Brain microvascular endothelial cell (primary cell): ENCODE measurements at regions not wholly inside any gene's neighbourhood (a gene's known extent, or its start where the extent isn't known, plus 50 kb on each side); places are given as distances from the start of the nearest gene placed in this dataset.

Experiments used
- DNase-seq: peaks from one replicate; pipeline ENCODE4 v3.0.0-alpha.2; 2020
- H3K27ac ChIP-seq: fragments of 250-450 bp; sonication (Bioruptor Pico); 2 replicates; pipeline ENCODE4 v1.5.1; 2020; ENCODE audit warnings: mild to moderate bottlenecking, moderate library complexity
- H3K27me3 ChIP-seq: fragments of 250-450 bp; sonication (Bioruptor Pico); replicated peaks from 2 replicates; pipeline ENCODE4 v1.5.1; 2020; ENCODE audit warnings: mild to moderate bottlenecking
- H3K36me3 ChIP-seq: fragments of 250-450 bp; sonication (Bioruptor Pico); replicated peaks from 2 replicates; pipeline ENCODE4 v1.5.1; 2020; ENCODE audit warnings: mild to moderate bottlenecking
- H3K4me3 ChIP-seq: 2 replicates; pipeline ENCODE4 v1.5.1; 2011; ENCODE audit warnings: low read depth, mild to moderate bottlenecking, control low read depth, low read length, moderate library complexity
- in situ Hi-C: cut with HindIII; loops from 2 replicates; pipeline ENCODE4 v1.10.0; 2017; ENCODE audit warnings: low sequenced_read_pairs, low pct_ligation_motif_present
- TF ChIP-seq, protein P1 (sequence below): IDR thresholded peaks from 2 replicates; pipeline ENCODE4 v1.5.1; 2011; ENCODE audit warnings: low read depth, mild to moderate bottlenecking, moderate library complexity, low read length, control low read depth, inconsistent platforms; ENCODE audit errors: missing control alignments

DNA sequence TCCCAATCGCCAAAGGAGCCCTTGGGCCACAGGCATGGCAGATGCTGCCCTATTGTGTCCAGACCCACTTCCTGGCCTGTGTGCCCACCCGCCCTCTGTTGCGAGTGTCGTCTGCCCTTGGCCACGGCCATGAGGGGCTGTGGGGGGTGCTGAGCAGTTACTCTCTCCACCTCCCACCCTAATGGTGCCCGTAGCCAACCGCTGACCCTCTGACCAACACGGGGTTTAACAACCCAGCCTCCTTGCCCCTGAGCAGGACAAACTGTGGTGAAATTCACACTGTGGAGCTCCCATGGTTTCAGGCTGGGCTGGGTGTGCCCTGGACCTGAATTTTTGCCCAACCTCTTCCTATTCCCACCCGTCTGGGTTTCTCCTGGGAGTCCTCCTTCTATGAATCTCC lies 145.7 kb upstream of the HDAC4 start:
- Histone ChIP-seq H3K27ac (no peak overlapping the region), H3K36me3 (no peaks in the 10 kb centered on the region), H3K27me3 (no peaks in the 10 kb centered on the region), H3K4me3 (no peak overlapping the region)
- TF ChIP-seq, protein P1, sequence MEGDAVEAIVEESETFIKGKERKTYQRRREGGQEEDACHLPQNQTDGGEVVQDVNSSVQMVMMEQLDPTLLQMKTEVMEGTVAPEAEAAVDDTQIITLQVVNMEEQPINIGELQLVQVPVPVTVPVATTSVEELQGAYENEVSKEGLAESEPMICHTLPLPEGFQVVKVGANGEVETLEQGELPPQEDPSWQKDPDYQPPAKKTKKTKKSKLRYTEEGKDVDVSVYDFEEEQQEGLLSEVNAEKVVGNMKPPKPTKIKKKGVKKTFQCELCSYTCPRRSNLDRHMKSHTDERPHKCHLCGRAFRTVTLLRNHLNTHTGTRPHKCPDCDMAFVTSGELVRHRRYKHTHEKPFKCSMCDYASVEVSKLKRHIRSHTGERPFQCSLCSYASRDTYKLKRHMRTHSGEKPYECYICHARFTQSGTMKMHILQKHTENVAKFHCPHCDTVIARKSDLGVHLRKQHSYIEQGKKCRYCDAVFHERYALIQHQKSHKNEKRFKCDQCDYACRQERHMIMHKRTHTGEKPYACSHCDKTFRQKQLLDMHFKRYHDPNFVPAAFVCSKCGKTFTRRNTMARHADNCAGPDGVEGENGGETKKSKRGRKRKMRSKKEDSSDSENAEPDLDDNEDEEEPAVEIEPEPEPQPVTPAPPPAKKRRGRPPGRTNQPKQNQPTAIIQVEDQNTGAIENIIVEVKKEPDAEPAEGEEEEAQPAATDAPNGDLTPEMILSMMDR: no peak
- in situ Hi-C loops: no loop called here
- DNase-seq: no peak

DNA sequence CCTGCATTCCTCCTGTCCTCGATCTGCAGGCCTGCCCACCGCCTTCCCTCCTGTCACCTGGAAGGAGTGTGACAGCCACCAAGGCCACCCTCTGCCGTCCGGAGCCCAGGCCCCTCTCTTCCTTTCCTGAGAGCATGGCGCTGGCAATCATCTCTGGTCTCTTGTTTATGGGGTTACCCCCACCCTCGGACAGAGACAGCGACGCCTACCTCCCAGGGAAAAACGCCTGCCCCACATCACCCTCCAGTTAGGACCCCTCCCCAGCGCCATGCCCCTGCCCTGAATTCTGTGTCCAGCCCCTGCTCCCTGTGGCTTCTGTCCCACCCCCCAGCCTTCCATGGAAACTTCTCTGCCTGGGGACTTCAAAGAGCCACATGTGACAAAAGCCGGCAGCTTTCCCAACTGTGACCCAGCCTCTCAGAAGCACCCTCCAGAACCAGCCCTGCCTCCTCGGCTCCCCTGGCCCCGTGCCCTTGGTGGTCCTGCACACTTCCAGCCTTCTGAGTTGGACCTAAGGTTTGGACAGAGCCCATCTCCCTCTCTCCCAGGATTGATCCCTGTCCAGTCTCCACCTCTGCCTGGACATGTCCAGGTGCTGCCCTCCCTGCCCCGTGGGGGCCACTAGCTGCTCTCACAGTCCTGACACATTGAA lies 145.0 kb upstream of the HDAC4 start:
- no peak overlapping the region for H3K27ac ChIP-seq
- no peak overlapping the region for H3K4me3 ChIP-seq
- TF ChIP-seq, protein P1: no peak
- in situ Hi-C loops: no loop called here
- no peaks in the 10 kb centered on the region for H3K27me3 ChIP-seq
- DNase-seq: no peak
- H3K36me3 ChIP-seq: no peaks in the 10 kb centered on the region

- no peaks in the 10 kb centered on the region for H3K27me3 ChIP-seq
- no peak for DNase-seq
- in situ Hi-C loops: no loop called here
- H3K27ac ChIP-seq: no peak overlapping the region
- no peak overlapping the region for H3K4me3 ChIP-seq
- TF ChIP-seq, protein P1: no peak
- H3K36me3 ChIP-seq: no peaks in the 10 kb centered on the region
These were observed 144.2 kb upstream of the HDAC4 start for GRCh38 chr2:239544918-239545465.

DNA sequence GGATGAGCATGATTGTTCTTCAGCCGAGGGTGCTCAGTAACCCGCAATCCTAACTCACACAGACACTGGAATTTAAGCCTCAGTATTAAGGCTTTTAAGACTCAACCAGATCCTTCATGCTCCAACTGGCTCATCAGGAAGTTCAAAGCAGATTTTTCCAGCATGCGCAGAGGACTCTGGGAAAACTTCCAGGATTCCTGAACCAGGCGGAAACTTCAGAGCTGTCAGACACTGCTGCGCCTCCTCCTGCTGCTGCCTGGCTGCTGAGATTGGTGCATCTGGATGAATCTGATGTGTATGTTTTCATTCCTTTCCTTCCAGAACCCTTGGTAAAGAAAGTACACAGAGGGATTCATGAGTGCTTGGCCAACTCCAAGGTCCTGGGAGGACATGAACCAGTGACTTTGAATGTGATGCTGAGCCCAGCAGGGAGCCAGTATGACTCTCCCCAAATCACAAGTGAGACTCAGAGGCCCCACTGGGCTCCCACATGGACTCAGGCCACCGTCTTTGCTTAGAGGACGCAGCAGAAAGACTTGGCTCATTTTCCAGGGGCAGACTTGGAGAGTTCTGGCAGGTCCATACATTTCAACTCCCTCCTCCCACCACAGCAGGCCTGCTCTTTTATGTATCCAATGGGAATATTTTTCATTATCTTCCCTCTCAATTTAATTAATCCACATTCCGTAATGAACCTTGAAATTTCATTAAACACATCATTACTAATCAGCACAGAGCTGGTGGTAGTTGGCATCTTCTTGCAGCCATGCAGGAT lies 143.5 kb upstream of the HDAC4 start:
- in situ Hi-C loops: no loop called here
- H3K27ac ChIP-seq: no peak overlapping the region
- H3K4me3 ChIP-seq: no peak overlapping the region
- no peaks in the 10 kb centered on the region for H3K36me3 ChIP-seq
- H3K27me3 ChIP-seq: no peaks in the 10 kb centered on the region
- no peak for DNase-seq
- TF ChIP-seq, protein P1: no peak

DNA sequence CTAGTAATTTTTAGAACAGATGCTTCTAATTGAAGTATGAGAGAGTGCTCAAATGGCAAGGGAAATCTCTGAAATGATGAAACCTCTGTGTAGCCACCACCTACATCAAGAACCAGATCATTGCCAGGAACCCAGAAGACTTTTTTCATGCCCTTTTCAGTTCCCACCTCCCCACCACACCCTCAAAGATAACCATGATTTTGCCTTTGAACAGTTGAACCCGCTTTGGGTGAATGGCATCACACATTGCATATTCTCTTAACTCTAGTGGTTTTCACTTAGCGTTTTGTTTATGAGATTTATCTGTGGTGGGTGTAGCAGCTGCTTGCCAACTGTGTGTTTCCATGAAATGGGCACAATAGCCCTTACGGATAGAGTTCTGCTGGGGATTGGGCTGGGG lies 142.9 kb upstream of the HDAC4 start:
- Histone ChIP-seq H3K27me3 (no peaks in the 10 kb centered on the region), H3K36me3 (no peaks in the 10 kb centered on the region), H3K4me3 (no peak overlapping the region), H3K27ac (no peak overlapping the region)
- DNase-seq: no peak
- in situ Hi-C loops: no loop called here
- TF ChIP-seq, protein P1: no peak

DNA sequence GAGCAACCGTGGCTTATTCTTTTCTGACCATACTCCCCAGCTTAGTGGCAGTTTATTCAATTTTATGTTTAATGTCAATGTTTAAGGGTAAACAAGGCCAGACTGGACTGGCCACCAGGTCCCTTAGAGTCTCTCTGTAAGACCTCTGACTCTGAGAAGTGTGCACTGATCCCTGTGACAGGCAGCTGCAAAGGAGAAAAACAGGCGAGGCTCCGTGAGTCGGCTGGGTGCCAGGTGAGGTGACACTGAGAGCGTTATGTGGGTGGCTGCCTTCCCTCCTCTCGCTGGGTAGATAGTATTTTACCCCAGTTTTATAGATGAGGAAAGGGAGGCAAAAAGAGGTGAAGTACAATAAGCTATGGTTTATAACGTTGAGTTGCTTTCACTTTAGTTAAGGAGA lies 139.4 kb upstream of the HDAC4 start:
- no peak for DNase-seq
- H3K27me3 ChIP-seq: no peaks in the 10 kb centered on the region
- no peak overlapping the region for H3K27ac ChIP-seq
- TF ChIP-seq, protein P1: no peak
- in situ Hi-C loops: no loop called here
- H3K36me3 ChIP-seq: no peaks in the 10 kb centered on the region
- H3K4me3 ChIP-seq: no peak overlapping the region
